ENCODE measurements at regions not wholly inside any gene's neighbourhood (a gene's known extent, or its start where the extent isn't known, plus 50 kb on each side); places are given as distances from the start of the nearest gene placed in this dataset.

GRCh38 chr16:73670836-73671820 lies 623.2 kb upstream of the ZFHX3 start:
- WGBS, 2 experiments (ENCODE audit: extremely low coverage in 2 of 2, insufficient read length in 1 of 2): no CpG with 5 or more reads among the region's 11 CpGs
- intact Hi-C loops (cut with micrococcal nuclease): no loop called here
- Histone ChIP-seq H2BK20ac (ENCODE audit: low read depth, low read length) (no peak overlapping the region), H3K9me3 (ENCODE audit: control insufficient read depth, insufficient read depth, low read length) (peaks cover 3% of the 10 kb centered on the region; the same call in 1 of the 2 replicates), H3K27me3 (ENCODE audit: control insufficient read depth, insufficient read depth, low read length) (no peaks in the 10 kb centered on the region), H3K27ac (ENCODE audit: insufficient read depth, low read length) (no peak overlapping the region), H3K14ac (replicated peaks; ENCODE audit: low read depth, low read length) (no peak overlapping the region), H2AFZ (replicated peaks; ENCODE audit: low read length, poor library complexity) (no peak overlapping the region), H4K20me1 (ENCODE audit: insufficient read depth, low read length) (no peaks in the 10 kb centered on the region), H3K36me3 (ENCODE audit: control insufficient read depth, insufficient read depth, low read length) (no peaks in the 10 kb centered on the region), H3K4ac (ENCODE audit: low read depth, low read length) (no peak overlapping the region), H3K4me3 (ENCODE audit: insufficient read depth, low read depth, low read length) (no peak overlapping the region), H4K5ac (ENCODE audit: low read depth, low read length) (no peak overlapping the region), H3K4me2 (ENCODE audit: low read depth, low read length) (no peak overlapping the region), H3K79me1 (ENCODE audit: low read depth in 1 of 2, low read length in 2 of 2) (no peaks in the 10 kb centered on the region), H2BK15ac (ENCODE audit: low read depth, low read length) (no peak overlapping the region), H3K9ac (ENCODE audit: low read depth, low read length) (no peak overlapping the region), H3K9me1 (ENCODE audit: insufficient read depth, low read length) (no peaks in the 10 kb centered on the region), H3K23ac (ENCODE audit: low read depth, low read length) (no peak overlapping the region), H3K18ac (ENCODE audit: low read depth, low read length) (no peak overlapping the region), H4K91ac (ENCODE audit: insufficient read depth, low read depth, low read length) (no peak overlapping the region), H3K4me1 (ENCODE audit: control insufficient read depth, insufficient read depth, low read length) (no peaks in the 10 kb centered on the region), H3K56ac (ENCODE audit: extremely low read depth, insufficient read depth, low read length) (no peak overlapping the region), H2BK120ac (ENCODE audit: low read depth, low read length) (no peak overlapping the region), H4K8ac (ENCODE audit: low read depth in 2 of 2, low read length in 2 of 2) (no peak overlapping the region), H2AK9ac (replicated peaks; ENCODE audit: low read depth, low read length, poor library complexity) (no peak overlapping the region), H2AK5ac (ENCODE audit: low read depth, low read length) (no peak overlapping the region), H2BK5ac (ENCODE audit: low read depth, low read length, poor library complexity, severe bottlenecking) (no peak overlapping the region)
- dilution Hi-C loops (cut with HindIII; ENCODE audit: low sequenced_read_pairs, unreplicated experiment): no loop called here
- BruUV-seq (replicated peaks): no TSS peak
- CTCF ChIA-PET: interaction anchor here (1.2 kb wide), 1 partner anchor 7 kb away, joined by 3 read pairs; no protein-coding TSS in a partner anchor
- POLR2A ChIA-PET (ENCODE audit: unreplicated experiment): no interaction called here
- TF ChIP-seq SMC3 (IDR thresholded peaks at IDR 0.05; ENCODE audit: low read depth, low read length): no peak
- no peak for TF ChIP-seq RCOR1 (IDR thresholded peaks at IDR 0.05; ENCODE audit: insufficient replicate concordance, low read length)
- TF ChIP-seq NFE2L2 (IDR thresholded peaks at IDR 0.05; ENCODE audit: low read depth, low read length): no peak
- TF ChIP-seq CEBPB (IDR thresholded peaks at IDR 0.05; ENCODE audit: low read depth, low read length): no peak
- no peak for TF ChIP-seq CHD1 (IDR thresholded peaks at IDR 0.05; ENCODE audit: low read depth, low read length)
- no peak for TF ChIP-seq MXI1 (IDR thresholded peaks at IDR 0.05; ENCODE audit: borderline replicate concordance, low read depth, low read length)
- no peak for TF ChIP-seq BHLHE40 (IDR thresholded peaks at IDR 0.05; ENCODE audit: low read depth, low read length)
- TF ChIP-seq CTCF (conservative IDR thresholded peaks at IDR 0.05; ENCODE audit: low read depth, low read length): no peak
- TF ChIP-seq MAFK (IDR thresholded peaks at IDR 0.05; ENCODE audit: low read depth, low read length): no peak
- DNase-seq: no peak
- in situ Hi-C loops (cut with MboI; ENCODE audit: low sequenced_read_pairs): no loop called here
- no peak for ATAC-seq (ENCODE audit: low read depth)
